ENCODE measurements at regions not wholly inside any gene's neighbourhood (a gene's known extent, or its start where the extent isn't known, plus 50 kb on each side); places are given as distances from the start of the nearest gene placed in this dataset.

DNA sequence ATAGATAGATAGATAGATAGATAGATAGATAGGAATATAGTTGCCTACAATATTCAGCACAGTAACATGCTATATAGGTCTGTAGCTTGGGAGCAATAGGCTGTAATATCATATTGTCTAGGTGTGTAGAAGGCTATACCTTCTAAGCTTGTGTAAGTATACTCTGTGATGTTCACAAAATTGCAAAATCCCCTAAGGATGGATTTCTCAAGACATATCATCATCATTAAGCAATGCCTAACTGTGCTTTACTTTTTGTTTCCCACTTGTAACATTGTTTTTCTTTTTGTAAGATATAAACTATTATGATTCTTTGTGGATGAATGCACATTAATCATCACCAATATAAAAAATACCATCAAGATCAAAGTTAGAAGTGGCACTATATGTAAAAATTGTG is 1905.6 kb downstream of the NCAM2 start:
- TF ChIP-seq, protein P1, sequence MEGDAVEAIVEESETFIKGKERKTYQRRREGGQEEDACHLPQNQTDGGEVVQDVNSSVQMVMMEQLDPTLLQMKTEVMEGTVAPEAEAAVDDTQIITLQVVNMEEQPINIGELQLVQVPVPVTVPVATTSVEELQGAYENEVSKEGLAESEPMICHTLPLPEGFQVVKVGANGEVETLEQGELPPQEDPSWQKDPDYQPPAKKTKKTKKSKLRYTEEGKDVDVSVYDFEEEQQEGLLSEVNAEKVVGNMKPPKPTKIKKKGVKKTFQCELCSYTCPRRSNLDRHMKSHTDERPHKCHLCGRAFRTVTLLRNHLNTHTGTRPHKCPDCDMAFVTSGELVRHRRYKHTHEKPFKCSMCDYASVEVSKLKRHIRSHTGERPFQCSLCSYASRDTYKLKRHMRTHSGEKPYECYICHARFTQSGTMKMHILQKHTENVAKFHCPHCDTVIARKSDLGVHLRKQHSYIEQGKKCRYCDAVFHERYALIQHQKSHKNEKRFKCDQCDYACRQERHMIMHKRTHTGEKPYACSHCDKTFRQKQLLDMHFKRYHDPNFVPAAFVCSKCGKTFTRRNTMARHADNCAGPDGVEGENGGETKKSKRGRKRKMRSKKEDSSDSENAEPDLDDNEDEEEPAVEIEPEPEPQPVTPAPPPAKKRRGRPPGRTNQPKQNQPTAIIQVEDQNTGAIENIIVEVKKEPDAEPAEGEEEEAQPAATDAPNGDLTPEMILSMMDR (IDR thresholded peaks at IDR 0.05): no peak
- TF ChIP-seq EP300 (IDR thresholded peaks at IDR 0.05) (no peak), POLR2A (IDR thresholded peaks at IDR 0.05) (no peak), POLR2AphosphoS5 (IDR thresholded peaks at IDR 0.05) (no peak)

Data from suprapubic skin (tissue), 4 donors.